HUES6 (cell line): ENCODE measurements at regions not wholly inside any gene's neighbourhood (a gene's known extent, or its start where the extent isn't known, plus 50 kb on each side); places are given as distances from the start of the nearest gene placed in this dataset.
"Not testable (repeated sequence)": the region's sequence is repeated elsewhere in the genome, so short reads cannot be mapped to it uniquely, and the experiment has no call there.

ENCODE experiments used
- H3K27ac ChIP-seq: 2 replicates; pipeline ENCODE4 v1.7.0; 2013; ENCODE audit warnings: low read depth, mild to moderate bottlenecking, low read length, inconsistent platforms
- H3K27me3 ChIP-seq: 2 replicates; pipeline ENCODE4 v1.6.1; 2013; ENCODE audit warnings: low read length; ENCODE audit not compliant: control insufficient read depth, insufficient read depth
- H3K36me3 ChIP-seq: 2 replicates; pipeline ENCODE4 v1.6.1; 2013; ENCODE audit warnings: low read length; ENCODE audit not compliant: control insufficient read depth, insufficient read depth
- H3K4me1 ChIP-seq: 2 replicates; pipeline ENCODE4 v1.6.1; 2013; ENCODE audit warnings: low read length; ENCODE audit not compliant: control insufficient read depth, insufficient read depth
- H3K4me3 ChIP-seq: 2 replicates; pipeline ENCODE4 v1.5.1; 2013; ENCODE audit warnings: low read depth, low read length
- H3K9ac ChIP-seq: one replicate; pipeline ENCODE4 v1.6.1; 2013; ENCODE audit warnings: mild to moderate bottlenecking, low read length
- H3K9me3 ChIP-seq: 2 replicates; pipeline ENCODE4 v1.6.1; 2013; ENCODE audit warnings: low read depth, low read length; ENCODE audit not compliant: control insufficient read depth, insufficient read depth

- no peaks in the 10 kb centered on the region for H3K9me3 ChIP-seq
- H3K4me1 ChIP-seq: no peaks in the 10 kb centered on the region
- no peak overlapping the region for H3K4me3 ChIP-seq
- H3K36me3 ChIP-seq: no peaks in the 10 kb centered on the region
- H3K27me3 ChIP-seq: no peaks in the 10 kb centered on the region
- no peak overlapping the region for H3K27ac ChIP-seq
- H3K9ac ChIP-seq: no peak overlapping the region
Measured at GRCh38 chr20:41748756-41749582, 130.8 kb upstream of the CHD6 start.

- Histone ChIP-seq H3K4me1 (no peaks in the 10 kb centered on the region), H3K27ac (no peak overlapping the region), H3K4me3 (no peak overlapping the region), H3K27me3 (no peaks in the 10 kb centered on the region), H3K9me3 (no peaks in the 10 kb centered on the region), H3K36me3 (no peaks in the 10 kb centered on the region), H3K9ac (no peak overlapping the region)
Measured at GRCh38 chr20:41748051-41748450, 129.9 kb upstream of the CHD6 start.

- H3K36me3 ChIP-seq: no peaks in the 10 kb centered on the region
- H3K4me3 ChIP-seq: no peak overlapping the region
- no peak overlapping the region for H3K27ac ChIP-seq
- H3K9ac ChIP-seq: no peak overlapping the region
- H3K9me3 ChIP-seq: no peaks in the 10 kb centered on the region
- H3K4me1 ChIP-seq: no peaks in the 10 kb centered on the region
- H3K27me3 ChIP-seq: no peaks in the 10 kb centered on the region
Measured at GRCh38 chr20:41747226-41747625, 129.0 kb upstream of the CHD6 start.

- Histone ChIP-seq H3K27ac (no peak overlapping the region), H3K9me3 (no peaks in the 10 kb centered on the region), H3K36me3 (no peaks in the 10 kb centered on the region), H3K9ac (no peak overlapping the region), H3K4me3 (no peak overlapping the region), H3K4me1 (no peaks in the 10 kb centered on the region), H3K27me3 (no peaks in the 10 kb centered on the region)
Measured at GRCh38 chr20:41746635-41747034, 128.5 kb upstream of the CHD6 start.

- Histone ChIP-seq H3K27me3 (no peaks in the 10 kb centered on the region), H3K27ac (no peak overlapping the region), H3K9ac (no peak overlapping the region), H3K9me3 (peaks cover 8% of the 10 kb centered on the region), H3K36me3 (no peaks in the 10 kb centered on the region), H3K4me1 (no peaks in the 10 kb centered on the region), H3K4me3 (no peak overlapping the region)
Measured at GRCh38 chr20:41738604-41739206, 120.5 kb upstream of the CHD6 start.

- no peaks in the 10 kb centered on the region for H3K27me3 ChIP-seq
- H3K4me3 ChIP-seq: no peak overlapping the region
- no peak overlapping the region for H3K27ac ChIP-seq
- no peaks in the 10 kb centered on the region for H3K4me1 ChIP-seq
- no peak overlapping the region for H3K9ac ChIP-seq
- peaks cover 8% of the 10 kb centered on the region for H3K9me3 ChIP-seq
- no peaks in the 10 kb centered on the region for H3K36me3 ChIP-seq
Measured at GRCh38 chr20:41735949-41736348, 117.8 kb upstream of the CHD6 start.

GRCh38 chr20:41734506-41734945 is 116.3 kb upstream of the CHD6 start:
- Histone ChIP-seq H3K4me1 (no peaks in the 10 kb centered on the region), H3K4me3 (no peak overlapping the region), H3K9me3 (peaks cover 8% of the 10 kb centered on the region), H3K36me3 (no peaks in the 10 kb centered on the region), H3K27ac (no peak overlapping the region), H3K27me3 (no peaks in the 10 kb centered on the region), H3K9ac (no peak overlapping the region)

GRCh38 chr20:41733151-41733550 is 115.0 kb upstream of the CHD6 start:
- Histone ChIP-seq H3K9ac (no peak overlapping the region), H3K27ac (no peak overlapping the region), H3K4me1 (no peaks in the 10 kb centered on the region), H3K36me3 (no peaks in the 10 kb centered on the region), H3K9me3 (peaks cover 8% of the 10 kb centered on the region), H3K27me3 (no peaks in the 10 kb centered on the region), H3K4me3 (no peak overlapping the region)

- H3K27ac ChIP-seq, H3K4me3 ChIP-seq, H3K36me3 ChIP-seq, H3K9me3 ChIP-seq, H3K27me3 ChIP-seq, H3K9ac ChIP-seq, H3K4me1 ChIP-seq: not testable (repeated sequence)
Measured at GRCh38 chr20:41731198-41731597, 113.0 kb upstream of the CHD6 start.

GRCh38 chr20:41727681-41728080 is 109.5 kb upstream of the CHD6 start:
- not testable (repeated sequence) for H3K4me3 ChIP-seq, H3K4me1 ChIP-seq, H3K9ac ChIP-seq, H3K9me3 ChIP-seq, H3K27me3 ChIP-seq, H3K27ac ChIP-seq, H3K36me3 ChIP-seq

GRCh38 chr20:41726727-41727126 is 108.5 kb upstream of the CHD6 start:
- Histone ChIP-seq H3K27ac (no peak overlapping the region), H3K27me3 (no peaks in the 10 kb centered on the region), H3K4me1 (no peaks in the 10 kb centered on the region), H3K4me3 (no peak overlapping the region), H3K9ac (no peak overlapping the region), H3K9me3 (no peaks in the 10 kb centered on the region; the same call in 1 of the 2 replicates), H3K36me3 (no peaks in the 10 kb centered on the region)
